GM19351 (cell line): ENCODE measurements at regions not wholly inside any gene's neighbourhood (a gene's known extent, or its start where the extent isn't known, plus 50 kb on each side); places are given as distances from the start of the nearest gene placed in this dataset.

Experiments used
- ATAC-seq: cut with Tn5 transposase; IDR thresholded peaks from one replicate; pipeline ENCODE4 v1.9.1; 2021; ENCODE audit warnings: mild to moderate bottlenecking, moderate library complexity; ENCODE audit not compliant: unreplicated experiment

- ATAC-seq, result no peak
These were observed 1279.0 kb upstream of the LRRTM1 start for GRCh38 chr2:81583311-81584108.

- no peak for ATAC-seq
These were observed 1272.2 kb upstream of the LRRTM1 start for GRCh38 chr2:81576713-81577112.

DNA sequence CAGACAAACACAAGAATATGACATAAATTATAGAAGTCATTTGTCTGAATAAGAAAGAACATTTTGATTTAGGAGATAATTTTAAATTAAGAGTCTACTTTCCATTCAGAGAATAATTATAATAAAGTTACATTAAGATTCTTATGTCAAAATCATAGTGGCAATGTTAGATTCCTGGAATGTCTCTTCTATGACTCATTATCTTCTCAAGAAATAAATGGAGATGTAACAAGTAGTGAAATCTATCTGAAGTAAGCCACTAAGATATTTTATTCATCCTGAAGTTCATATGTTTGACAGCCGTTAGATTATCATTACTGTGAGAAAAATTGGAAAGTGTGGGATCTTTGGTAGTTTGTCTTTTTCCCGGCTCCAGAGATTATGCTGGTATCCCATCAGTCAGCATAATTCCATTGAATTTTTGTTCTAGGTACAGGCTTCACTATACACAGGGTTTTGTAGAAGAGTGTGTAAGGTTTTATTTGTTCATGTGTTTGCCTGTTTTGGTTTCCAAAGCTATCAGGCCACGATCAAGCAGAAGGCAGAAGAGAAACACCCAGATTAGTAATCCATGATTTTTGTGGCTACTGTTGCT, 1246.6 kb upstream of the LRRTM1 start:
- ATAC-seq, result no peak

DNA sequence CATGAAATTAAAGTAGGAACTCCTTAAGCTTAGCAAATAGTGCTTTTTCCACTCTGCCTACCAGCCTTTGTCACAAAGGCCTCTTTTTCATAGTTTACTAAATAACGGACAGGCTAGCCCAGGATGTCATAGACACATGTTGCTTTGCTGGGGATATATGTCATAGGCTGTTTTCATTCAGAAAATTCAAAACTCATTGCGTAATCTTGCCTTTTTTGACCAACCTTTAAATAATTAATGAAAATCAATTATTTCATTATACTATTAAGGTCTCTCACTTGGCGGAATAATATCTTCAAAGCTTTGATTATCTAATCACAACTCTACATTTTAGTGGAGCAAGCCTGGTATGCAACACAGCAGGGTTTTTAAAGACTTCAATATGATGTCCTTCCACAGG, 1245.7 kb upstream of the LRRTM1 start:
- no peak for ATAC-seq

DNA sequence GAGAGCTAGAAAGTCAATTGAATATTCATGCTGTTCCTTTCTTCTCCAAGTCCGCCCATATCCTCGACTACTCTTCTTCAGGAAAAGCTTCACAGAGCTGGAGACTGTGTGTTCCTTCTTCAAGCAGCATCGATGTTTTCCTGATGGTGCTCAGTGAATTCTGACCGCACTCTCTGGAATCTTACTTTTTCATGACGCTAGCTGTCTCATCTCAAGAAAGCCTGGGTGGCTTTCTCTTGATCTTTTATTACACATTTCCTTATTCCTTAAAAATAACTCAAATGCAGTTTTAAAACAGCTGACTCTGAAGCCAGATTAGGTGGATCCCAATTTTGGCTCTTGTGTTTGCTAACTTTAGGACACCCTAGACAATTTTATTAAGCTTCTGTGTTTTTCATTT, 1245.1 kb upstream of the LRRTM1 start:
- no peak for ATAC-seq

GRCh38 chr2:81545626-81546025, 1241.1 kb upstream of the LRRTM1 start:
- no peak for ATAC-seq

- no peak for ATAC-seq
These were observed 1237.6 kb upstream of the LRRTM1 start for GRCh38 chr2:81542119-81542518.

DNA sequence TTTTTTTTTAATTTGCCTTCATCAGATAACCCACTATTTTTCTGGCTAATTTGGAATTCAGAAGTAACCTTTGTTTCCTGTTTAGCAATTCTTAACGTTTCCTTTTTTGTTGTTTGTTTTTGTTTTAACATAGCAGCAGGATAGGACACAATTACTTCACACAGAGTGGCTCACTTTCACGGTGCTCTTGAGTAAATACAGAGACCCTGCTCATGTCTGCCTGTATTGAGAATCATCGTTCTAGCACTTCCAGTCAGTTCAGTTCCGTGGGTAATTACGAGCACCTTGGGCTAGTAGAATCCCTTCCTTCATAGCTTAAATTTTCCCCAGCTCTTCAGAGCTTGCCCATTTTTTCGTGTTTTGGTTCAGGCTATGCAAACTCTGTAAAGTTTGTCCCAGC, 1225.4 kb upstream of the LRRTM1 start:
- no peak for ATAC-seq

DNA sequence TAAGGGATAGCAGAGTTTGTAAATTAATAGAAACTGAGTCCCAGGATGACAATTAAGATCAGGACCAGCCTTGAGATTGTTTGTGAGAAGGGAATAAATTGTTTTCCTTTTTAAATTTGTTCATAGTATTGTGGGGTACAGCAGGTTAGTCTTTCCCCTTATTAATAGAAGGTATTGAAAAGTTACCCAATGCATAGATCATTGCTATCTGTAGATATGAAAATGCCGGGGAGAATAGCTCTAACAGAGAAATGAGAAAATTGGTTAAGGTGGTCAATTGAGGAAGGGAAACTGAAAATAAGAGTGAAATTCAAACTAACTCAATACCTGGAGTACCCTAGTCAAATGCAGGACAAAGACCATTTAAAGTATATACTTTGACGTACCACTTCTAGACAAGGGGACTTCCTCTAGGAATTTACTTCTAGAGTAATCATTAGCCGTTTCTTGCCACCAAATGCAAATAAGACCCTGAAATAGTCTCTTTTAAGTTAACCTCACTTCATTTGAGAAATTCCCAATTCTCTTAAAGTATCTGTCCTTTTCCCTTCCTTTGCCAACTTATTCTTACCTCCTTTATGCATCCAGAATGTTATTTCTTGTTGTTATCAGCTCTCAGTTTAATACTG, 1224.4 kb upstream of the LRRTM1 start:
- ATAC-seq, result no peak

DNA sequence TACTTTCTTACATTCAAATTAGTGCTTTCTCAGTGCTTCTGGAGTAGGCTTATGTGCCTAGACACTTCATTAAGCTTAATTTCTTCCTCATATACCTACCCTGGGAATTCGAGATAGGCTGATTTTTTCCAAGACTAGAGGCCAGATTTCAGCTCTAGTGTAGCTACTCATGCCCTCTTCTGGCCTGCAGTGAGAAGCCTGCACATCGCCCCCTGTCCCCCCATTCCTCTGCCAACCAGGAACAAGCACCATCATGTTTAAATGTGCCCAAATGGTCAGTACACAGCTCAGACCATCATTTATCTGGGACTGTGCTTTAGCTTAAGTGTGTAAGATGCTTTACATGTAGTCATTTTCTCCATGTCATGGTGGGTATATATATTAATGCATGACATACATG, 1218.8 kb upstream of the LRRTM1 start:
- no peak for ATAC-seq

- no peak for ATAC-seq
These were observed 1208.8 kb upstream of the LRRTM1 start for GRCh38 chr2:81513328-81513727.

- ATAC-seq, result no peak
These were observed 1201.0 kb upstream of the LRRTM1 start for GRCh38 chr2:81505586-81505985.

DNA sequence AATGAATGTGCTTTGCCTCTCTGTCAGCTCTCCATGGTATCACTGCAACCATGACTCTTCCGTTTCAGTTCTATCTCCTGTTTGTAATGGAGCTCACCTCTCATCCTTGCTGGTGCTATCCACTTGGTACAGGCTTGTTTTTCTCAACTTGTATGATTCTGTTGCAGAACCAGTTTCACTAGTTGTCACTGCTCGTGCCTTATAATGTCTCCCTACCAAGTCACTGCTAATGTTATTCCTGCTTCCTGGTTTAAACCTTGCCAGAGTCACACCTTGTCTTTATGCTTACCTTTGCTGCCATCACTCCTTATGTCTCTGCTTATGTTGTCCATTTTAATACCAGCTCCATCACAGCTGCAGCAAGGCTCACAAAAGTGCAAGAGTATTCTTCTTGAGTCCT, 1191.0 kb upstream of the LRRTM1 start:
- no peak for ATAC-seq

GRCh38 chr2:81483254-81483653, 1178.7 kb upstream of the LRRTM1 start:
- no peak for ATAC-seq

DNA sequence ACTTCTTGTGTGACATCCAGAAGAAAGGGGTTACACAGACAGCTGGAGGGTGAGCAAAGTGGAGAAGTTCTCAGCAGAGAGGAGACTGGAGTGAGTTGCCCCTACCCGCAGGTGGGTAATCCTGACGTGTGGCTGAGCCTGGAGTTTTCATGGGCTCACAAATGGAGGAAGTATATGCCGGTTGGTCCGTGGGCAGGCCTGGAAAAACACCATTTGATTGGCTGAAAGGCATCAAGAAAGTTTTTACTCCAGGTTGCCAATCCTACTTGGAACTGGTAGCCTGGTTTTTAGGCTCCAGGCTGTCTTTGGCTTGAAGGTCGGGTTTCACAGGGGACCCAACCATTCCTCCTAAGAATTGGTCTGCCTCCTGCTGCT, 1177.4 kb upstream of the LRRTM1 start:
- ATAC-seq, result no peak

DNA sequence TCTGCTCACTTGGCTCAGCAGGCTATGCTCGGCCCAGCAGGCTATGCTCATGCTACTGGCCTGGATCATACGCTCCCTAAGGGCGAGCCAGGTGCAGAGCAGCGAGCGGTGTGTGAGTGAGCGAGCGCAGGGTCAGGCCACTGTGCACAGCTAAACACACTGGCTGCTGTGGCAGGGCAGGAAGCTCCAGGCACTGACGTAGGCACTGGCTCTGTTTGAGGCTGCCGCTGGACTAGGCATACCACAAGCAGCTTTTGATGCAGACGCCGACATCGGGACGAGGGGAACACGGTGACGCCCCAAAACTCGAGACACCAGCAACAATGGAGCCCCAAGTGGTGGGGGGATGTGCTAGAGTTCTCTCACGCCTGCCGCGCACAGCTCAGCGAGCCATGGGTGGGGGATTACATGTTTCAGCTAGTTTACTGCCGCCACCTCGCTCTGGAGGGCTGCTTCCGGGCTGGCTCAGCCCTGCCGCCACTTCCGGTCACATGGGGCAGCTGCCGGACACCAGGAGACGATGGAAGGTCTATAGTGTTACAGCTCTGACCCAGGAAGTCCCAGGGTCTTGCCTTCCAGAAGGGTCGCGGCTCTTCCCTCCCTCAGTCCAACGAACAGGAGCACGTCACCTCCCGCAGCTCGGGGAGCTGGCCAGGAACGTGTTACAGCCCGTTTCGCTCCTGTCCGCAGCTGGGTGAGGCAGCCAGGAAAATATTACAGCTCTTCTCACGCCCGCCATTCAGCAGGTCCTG, 1176.9 kb upstream of the LRRTM1 start:
- ATAC-seq, result no peak

GRCh38 chr2:81467096-81467495, 1162.5 kb upstream of the LRRTM1 start:
- no peak for ATAC-seq

DNA sequence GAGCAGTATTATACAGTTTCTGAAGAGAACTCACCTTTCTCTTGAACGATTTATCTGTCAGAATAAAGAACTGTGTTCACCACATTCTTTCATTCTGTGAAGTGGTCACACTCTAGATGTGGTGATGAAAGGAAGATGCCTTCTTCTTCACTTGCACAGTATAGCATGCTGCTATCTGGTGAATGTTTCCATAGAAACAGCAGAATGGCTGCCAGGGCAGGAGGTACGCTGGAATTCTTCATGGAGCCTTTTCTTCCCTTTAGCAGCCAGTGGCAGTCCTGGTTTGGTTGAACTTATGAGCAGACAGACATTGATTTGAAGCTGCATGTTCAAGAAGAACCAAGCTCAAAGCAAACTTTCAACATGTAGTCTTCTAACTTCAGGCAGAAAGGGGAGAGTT, 1157.9 kb upstream of the LRRTM1 start:
- ATAC-seq, result no peak

GRCh38 chr2:81445176-81445575, 1140.6 kb upstream of the LRRTM1 start:
- no peak for ATAC-seq

DNA sequence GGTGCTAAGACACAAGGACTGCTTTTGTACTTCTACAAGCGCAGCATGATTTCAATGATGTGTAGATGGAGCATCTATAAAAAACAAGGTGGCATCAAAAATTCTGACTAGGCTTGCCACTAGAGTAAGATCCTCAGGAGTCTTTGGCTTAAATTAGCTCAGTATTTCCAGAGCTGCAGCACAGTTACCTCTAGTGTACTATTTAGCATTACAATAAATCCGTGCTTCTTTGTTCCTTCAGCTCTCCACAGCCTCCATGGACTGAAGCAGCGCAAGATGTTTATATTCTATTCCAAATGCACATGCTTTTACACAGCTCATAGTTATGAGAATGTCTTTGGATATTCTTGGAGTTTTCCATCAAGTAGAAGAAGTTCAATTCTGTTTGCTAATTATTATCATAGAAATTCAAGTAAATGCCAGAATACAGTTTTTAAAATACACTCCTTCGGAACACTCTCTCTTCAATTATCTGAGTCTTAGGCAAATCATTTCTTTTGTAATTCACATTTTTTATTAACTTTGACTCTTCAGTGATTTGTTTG, 1133.0 kb upstream of the LRRTM1 start:
- no peak for ATAC-seq

DNA sequence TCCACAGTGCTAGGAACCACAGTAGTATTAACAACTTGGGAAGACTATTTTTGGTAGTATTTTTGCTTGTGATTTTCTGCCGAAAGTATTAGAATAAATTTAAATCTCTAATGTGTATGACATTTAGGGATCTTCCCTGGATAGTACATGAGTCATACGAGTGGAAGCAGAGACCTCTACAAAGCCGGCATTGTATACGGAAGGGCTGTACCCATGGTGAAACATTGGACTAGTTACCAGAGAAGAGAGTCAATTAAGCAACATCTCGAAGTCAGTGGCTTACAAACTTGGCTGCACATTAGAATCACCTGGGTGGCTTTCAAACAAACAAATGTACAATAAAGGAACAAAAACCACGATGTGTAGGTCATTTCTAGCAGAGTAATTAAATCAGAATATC, 1131.7 kb upstream of the LRRTM1 start:
- ATAC-seq, result no peak
